Osteoblast (primary cell): ENCODE measurements at regions not wholly inside any gene's neighbourhood (a gene's known extent, or its start where the extent isn't known, plus 50 kb on each side); places are given as distances from the start of the nearest gene placed in this dataset.

Experiments used
- DNase-seq: peaks from one replicate; pipeline ENCODE4 v3.0.0; 2011; ENCODE audit warnings: low spot score, mixed read lengths; ENCODE audit not compliant: insufficient read length; ENCODE audit errors: missing footprints
- H2AFZ ChIP-seq: 2 replicates; pipeline ENCODE4 v1.6.0; 2011; ENCODE audit warnings: mild to moderate bottlenecking, low read length
- H3K27ac ChIP-seq: 2 replicates; pipeline ENCODE4 v1.5.1; 2011; ENCODE audit warnings: mild to moderate bottlenecking, low read depth, low read length, moderate library complexity
- H3K27me3 ChIP-seq: 2 replicates; pipeline ENCODE4 v1.6.0; 2012; ENCODE audit warnings: mild to moderate bottlenecking, control low read depth, inconsistent platforms, low read length, moderate library complexity; ENCODE audit not compliant: insufficient read depth
- H3K36me3 ChIP-seq: 2 replicates; pipeline ENCODE4 v1.5.1; 2011; ENCODE audit warnings: mild to moderate bottlenecking, low read length, control low read depth, moderate library complexity; ENCODE audit not compliant: insufficient read depth
- H3K4me1 ChIP-seq: 2 replicates; pipeline ENCODE4 v1.5.1; 2011; ENCODE audit warnings: mild to moderate bottlenecking, low read length, control low read depth, moderate library complexity; ENCODE audit not compliant: insufficient read depth
- H3K4me2 ChIP-seq: 2 replicates; pipeline ENCODE4 v1.6.0; 2011; ENCODE audit warnings: mild to moderate bottlenecking, low read length; ENCODE audit not compliant: insufficient read depth
- H3K4me3 ChIP-seq: fragments of 200-600 bp; sonication (generic); 3 replicates; pipeline ENCODE4 v1.5.1; 2012; ENCODE audit warnings: mild to moderate bottlenecking, low read length, inconsistent platforms; ENCODE audit not compliant: insufficient read depth
- H3K79me2 ChIP-seq: 2 replicates; pipeline ENCODE4 v1.6.0; 2012; ENCODE audit warnings: mild to moderate bottlenecking, low read length, control low read depth, inconsistent platforms; ENCODE audit not compliant: insufficient read depth
- H3K9me3 ChIP-seq: 2 replicates; pipeline ENCODE4 v1.5.1; 2011; ENCODE audit warnings: low read depth, low read length, control low read depth
- H4K20me1 ChIP-seq: 2 replicates; pipeline ENCODE4 v1.6.0; 2012; ENCODE audit warnings: mild to moderate bottlenecking, low read length, control low read depth; ENCODE audit not compliant: insufficient read depth
- TF ChIP-seq, protein P1 (sequence below): IDR thresholded peaks from 2 replicates; pipeline ENCODE4 v1.5.1; 2011; ENCODE audit warnings: mild to moderate bottlenecking, low read depth, low read length, moderate library complexity; ENCODE audit errors: extremely low read depth

DNA sequence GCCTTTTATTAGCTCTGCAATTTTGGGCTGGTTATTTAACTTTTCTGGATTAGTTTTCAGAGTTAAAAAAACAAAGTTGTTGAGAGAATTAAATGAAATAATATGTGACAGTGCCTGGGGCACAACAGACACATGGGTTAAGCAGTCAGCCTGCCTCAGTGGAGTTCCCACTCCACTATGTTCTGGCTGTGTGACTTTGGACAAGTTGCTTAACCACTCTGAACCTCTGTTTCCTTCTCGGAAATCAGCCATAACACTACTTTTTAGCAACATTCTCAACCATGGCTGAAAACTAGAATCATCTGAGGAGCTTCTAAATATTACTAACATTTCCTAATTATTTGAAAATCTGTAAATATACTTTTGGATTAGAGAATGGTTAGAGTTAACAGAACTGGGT lies 56.5 kb upstream of the SLC6A11 start:
- H4K20me1 ChIP-seq: peaks cover 2% of the 10 kb centered on the region
- H3K9me3 ChIP-seq: no peaks in the 10 kb centered on the region
- no peak overlapping the region for H3K27ac ChIP-seq
- TF ChIP-seq, protein P1, sequence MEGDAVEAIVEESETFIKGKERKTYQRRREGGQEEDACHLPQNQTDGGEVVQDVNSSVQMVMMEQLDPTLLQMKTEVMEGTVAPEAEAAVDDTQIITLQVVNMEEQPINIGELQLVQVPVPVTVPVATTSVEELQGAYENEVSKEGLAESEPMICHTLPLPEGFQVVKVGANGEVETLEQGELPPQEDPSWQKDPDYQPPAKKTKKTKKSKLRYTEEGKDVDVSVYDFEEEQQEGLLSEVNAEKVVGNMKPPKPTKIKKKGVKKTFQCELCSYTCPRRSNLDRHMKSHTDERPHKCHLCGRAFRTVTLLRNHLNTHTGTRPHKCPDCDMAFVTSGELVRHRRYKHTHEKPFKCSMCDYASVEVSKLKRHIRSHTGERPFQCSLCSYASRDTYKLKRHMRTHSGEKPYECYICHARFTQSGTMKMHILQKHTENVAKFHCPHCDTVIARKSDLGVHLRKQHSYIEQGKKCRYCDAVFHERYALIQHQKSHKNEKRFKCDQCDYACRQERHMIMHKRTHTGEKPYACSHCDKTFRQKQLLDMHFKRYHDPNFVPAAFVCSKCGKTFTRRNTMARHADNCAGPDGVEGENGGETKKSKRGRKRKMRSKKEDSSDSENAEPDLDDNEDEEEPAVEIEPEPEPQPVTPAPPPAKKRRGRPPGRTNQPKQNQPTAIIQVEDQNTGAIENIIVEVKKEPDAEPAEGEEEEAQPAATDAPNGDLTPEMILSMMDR: no peak
- no peak overlapping the region for H3K4me2 ChIP-seq
- H3K4me3 ChIP-seq: no peak overlapping the region
- H3K36me3 ChIP-seq: no peaks in the 10 kb centered on the region
- H3K27me3 ChIP-seq: peaks cover 17% of the 10 kb centered on the region
- peaks cover 5% of the 10 kb centered on the region for H3K4me1 ChIP-seq
- H2AFZ ChIP-seq: no peak overlapping the region
- H3K79me2 ChIP-seq: no peaks in the 10 kb centered on the region
- DNase-seq: no peak

DNA sequence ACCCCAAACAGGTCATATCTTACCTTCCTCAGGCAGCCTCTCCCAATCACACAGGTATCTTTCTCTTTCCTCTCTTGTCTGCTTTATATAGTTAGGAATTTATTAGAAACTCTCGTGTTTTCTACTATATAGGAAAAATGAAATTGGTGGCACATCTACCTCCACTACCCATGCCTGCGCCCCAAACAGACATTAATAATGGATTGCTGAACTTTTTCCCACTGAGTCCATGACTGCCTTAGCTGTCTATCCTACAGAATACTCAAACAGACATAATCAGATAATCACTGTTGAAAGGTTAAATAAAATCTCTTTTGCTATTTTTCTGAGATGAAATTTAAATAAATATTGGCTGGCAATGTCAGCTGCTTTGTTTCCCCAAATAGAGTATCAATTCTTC lies 55.8 kb upstream of the SLC6A11 start:
- peaks cover 2% of the 10 kb centered on the region for H4K20me1 ChIP-seq
- TF ChIP-seq, protein P1: no peak
- H2AFZ ChIP-seq: no peak overlapping the region
- no peak overlapping the region for H3K27ac ChIP-seq
- H3K4me1 ChIP-seq: peaks cover 5% of the 10 kb centered on the region
- no peaks in the 10 kb centered on the region for H3K36me3 ChIP-seq
- H3K4me3 ChIP-seq: no peak overlapping the region
- H3K79me2 ChIP-seq: no peaks in the 10 kb centered on the region
- no peak overlapping the region for H3K4me2 ChIP-seq
- H3K27me3 ChIP-seq: peaks cover 22% of the 10 kb centered on the region
- no peaks in the 10 kb centered on the region for H3K9me3 ChIP-seq
- DNase-seq: no peak

DNA sequence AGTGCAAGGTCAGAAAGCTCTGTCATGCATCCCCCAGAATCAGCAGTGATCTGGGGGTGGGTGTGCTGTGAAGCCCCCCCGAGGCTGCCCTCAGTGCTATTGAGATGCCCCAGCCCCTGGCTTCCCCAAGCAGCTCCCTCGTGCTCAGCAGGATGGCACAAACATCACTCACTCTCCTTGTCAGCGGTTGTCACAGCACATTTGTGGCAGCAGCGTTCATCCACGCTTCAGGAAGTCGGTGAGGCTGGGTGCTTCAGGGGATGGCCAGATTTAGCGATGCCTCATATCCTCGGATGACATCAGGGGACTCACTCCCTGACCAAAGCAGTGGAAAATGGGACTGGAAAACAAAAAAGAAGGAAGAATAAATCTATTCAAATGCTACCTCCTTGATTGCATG lies 54.4 kb upstream of the SLC6A11 start:
- H3K9me3 ChIP-seq: no peaks in the 10 kb centered on the region
- H3K36me3 ChIP-seq: no peaks in the 10 kb centered on the region
- H3K27me3 ChIP-seq: peaks cover 32% of the 10 kb centered on the region
- H3K4me3 ChIP-seq: no peak overlapping the region
- TF ChIP-seq, protein P1: no peak
- H3K4me1 ChIP-seq: peaks cover 5% of the 10 kb centered on the region
- H4K20me1 ChIP-seq: peaks cover 2% of the 10 kb centered on the region
- H3K4me2 ChIP-seq: no peak overlapping the region
- no peak overlapping the region for H3K27ac ChIP-seq
- H2AFZ ChIP-seq: no peak overlapping the region
- H3K79me2 ChIP-seq: no peaks in the 10 kb centered on the region
- DNase-seq: no peak

DNA sequence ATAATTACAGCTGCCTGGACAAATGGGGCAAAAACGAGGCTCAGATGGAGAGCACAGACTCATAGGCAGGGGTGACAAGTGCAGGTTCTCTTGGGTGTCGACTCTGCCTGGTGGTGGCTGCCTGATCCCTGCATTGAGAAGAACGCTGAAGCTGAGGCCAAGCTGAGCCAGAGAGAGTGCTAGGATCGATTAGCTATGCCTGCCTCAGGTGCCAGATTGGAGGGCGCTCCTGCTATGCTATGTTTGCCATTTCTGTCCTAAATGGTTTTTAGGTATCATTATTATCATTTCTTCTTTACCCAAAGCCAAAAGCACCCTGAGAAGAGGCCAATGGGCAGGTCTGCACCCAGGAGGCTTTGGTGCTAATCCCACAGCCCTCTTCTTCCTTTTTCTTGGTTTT lies 53.9 kb upstream of the SLC6A11 start:
- H3K9me3 ChIP-seq: no peaks in the 10 kb centered on the region
- H3K4me1 ChIP-seq: peaks cover 5% of the 10 kb centered on the region
- no peak for DNase-seq
- H4K20me1 ChIP-seq: peaks cover 2% of the 10 kb centered on the region
- H3K27me3 ChIP-seq: peaks cover 32% of the 10 kb centered on the region
- TF ChIP-seq, protein P1: no peak
- no peak overlapping the region for H2AFZ ChIP-seq
- no peak overlapping the region for H3K4me3 ChIP-seq
- H3K79me2 ChIP-seq: no peaks in the 10 kb centered on the region
- H3K36me3 ChIP-seq: no peaks in the 10 kb centered on the region
- no peak overlapping the region for H3K27ac ChIP-seq
- no peak overlapping the region for H3K4me2 ChIP-seq
